SKM-1 (cell line): ENCODE measurements at regions not wholly inside any gene's neighbourhood (a gene's known extent, or its start where the extent isn't known, plus 50 kb on each side); places are given as distances from the start of the nearest gene placed in this dataset.

Source experiments
- DNase-seq: peaks from one replicate; lab custom pipeline; 2025; ENCODE audit not compliant: unreplicated experiment; lab: John Stamatoyannopoulos, UW

- DNase-seq = no peak
Observed at GRCh38 chr20:24773751-24774201, 175.3 kb upstream of the CST7 start.

DNA sequence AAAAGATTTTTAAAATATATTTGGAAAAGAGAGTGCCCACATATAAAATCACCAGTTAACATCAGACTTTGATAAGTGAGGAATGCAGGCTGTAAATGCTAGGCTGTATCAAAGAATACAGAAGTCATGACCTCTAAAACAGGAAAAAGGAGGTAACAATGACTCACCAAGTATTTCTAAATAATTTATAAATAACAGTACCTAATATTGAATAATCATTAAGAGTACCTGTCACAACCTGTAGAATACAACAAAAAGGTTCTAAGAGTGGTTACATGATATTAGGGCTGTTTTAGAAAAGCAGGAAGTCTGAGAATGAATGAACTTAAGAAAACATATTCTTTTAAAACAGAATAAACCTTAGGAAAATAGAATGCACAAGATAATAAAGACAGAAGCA, 173.1 kb upstream of the CST7 start:
- DNase-seq = no peak

DNA sequence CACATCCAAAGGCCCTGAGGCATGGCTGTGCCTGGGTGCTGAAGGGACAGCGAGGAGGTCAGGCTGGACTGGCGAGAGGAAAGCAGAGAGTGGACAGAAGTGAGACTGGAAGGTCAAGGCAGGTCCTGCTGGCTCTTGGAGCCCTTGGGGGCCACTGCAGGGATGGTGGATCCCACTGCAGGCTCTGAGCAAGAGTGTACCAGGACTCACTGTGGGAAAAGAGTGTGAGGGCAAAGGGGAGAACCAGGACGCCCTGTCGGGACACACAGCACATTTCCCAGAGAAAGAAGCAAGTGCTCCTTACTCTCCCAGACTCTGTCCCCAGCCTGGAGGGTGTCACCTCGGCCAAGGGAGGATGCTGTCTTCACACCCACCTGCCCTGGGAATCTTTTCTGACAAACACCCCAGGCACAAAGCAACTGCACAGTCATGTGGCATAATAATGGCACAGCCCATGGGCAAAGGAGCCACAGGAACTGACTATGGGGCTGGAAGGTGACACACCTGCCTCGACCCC, 172.3 kb upstream of the CST7 start:
- DNase-seq = no peak

GRCh38 chr20:24777746-24778145, 171.3 kb upstream of the CST7 start:
- no peak for DNase-seq

DNA sequence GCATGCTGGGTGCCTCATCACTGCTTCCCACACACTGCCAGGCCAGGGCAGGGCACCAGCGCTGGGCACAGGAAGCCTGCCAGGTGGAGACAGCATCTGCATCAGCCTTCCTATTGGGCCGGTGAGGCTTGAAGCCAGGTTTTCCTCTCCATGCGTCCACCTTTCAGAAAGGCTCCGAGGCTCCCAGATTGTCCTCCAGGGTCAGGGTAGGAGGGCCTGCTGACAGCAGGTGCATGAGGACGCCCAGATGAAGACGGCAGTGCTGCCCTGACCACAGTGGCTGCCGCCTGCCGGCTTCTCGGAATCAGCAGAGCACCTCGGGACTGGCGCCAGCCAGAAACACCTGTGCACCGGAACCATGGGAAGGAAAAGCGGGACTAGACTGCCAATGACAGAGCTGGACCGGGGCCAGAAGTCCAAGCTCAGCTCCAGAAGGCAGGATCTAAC, 170.5 kb upstream of the CST7 start:
- no peak for DNase-seq

- DNase-seq = no peak
Observed at GRCh38 chr20:24779131-24779530, 169.9 kb upstream of the CST7 start.

GRCh38 chr20:24779946-24780345, 169.1 kb upstream of the CST7 start:
- no peak for DNase-seq

DNA sequence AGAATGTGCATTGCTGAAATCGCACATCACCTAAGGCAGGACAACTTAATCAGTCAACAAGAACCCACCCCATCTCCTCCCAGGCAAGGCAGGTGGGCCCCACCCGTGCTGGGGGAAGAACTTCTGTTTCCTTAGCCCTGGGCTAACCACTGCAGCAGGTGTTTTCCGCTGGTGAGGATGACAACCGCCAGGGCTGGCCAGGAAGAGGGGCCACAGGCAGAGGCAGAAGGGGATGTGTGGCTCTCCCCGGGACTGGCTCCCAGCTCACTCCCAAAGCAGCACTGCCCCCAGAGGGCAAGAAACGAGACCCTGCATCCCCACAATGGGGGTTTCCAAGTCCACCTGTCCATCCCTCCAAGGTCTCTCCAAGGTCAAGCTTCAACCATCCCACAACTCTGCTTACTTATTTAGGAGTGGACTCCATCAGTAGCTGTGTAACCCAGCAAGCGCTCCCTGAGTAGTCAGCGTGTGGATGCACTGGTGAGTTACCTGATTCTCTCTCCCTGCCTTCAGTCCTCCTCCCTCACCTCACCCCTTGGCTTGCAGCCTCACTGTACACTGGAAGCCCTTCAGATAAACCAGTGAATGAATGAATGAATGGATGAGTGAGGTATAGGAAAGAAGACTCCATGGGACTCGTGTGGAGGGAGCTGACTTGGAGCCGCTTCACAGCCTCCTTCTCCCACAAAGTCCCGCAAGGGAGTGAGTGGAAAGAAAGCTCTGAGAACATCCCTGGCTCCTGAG, 168.2 kb upstream of the CST7 start:
- DNase-seq = no peak

- DNase-seq = no peak
Observed at GRCh38 chr20:24781418-24781980, 167.6 kb upstream of the CST7 start.

DNA sequence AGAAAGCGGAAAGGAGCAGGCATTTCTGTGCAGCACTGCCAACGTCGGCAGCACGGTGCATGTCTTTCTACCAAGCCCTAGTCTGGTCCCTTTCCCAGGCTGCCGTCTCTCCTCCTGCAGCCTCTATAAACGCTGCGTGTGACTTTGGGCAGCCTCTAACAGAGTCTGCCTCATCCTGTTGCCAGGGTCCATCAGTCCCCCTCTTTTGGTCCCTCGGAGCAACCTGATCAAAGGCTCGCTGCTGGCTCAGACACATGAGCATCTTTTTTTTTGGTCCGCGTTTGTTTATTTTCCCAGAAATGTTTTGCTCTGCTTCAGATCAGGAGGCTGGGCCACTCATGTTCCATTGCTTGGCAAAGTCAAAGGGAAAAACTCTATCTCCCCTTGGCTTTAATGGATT, 166.8 kb upstream of the CST7 start:
- no peak for DNase-seq

DNA sequence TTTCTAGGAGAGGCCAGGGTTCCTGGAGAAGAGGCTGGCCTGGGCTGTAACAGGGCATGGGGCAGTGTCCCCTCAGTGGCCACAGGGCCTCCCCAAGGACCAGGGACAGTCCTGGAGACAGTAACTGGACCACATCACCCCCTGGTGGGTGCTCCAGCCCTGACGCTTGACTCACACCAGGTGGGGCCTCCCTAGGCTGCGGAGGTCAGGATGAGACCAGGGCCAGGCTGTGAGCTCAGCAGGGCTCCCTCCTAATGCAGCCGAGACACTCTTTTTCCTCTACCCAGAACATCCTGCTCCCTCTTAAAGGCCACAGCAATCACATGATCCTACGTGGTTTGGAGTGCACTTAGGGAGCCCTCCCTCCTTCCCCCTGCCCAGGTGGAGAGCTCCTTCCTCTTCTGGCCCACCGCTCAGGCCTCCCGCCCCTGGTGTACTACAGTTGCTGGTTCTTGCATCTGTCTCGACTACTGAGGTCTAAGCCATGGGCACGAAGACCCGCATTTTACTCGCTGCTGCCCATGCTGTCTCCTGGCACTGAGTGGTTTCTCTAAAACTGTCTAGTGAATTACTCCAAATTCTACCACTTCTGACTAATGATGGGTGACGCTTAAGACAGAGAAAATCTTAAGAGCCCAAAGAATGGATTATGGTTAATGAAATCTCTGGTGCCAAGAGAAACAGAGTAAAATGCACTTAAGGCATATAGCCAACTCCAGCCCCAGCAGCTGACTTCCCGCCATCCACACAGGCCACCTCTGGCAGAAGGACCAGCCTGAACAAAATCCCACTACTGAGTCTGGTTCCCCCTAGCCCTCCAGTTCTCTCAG, 166.1 kb upstream of the CST7 start:
- no peak for DNase-seq

- no peak for DNase-seq
Observed at GRCh38 chr20:24783631-24784492, 165.2 kb upstream of the CST7 start.

DNA sequence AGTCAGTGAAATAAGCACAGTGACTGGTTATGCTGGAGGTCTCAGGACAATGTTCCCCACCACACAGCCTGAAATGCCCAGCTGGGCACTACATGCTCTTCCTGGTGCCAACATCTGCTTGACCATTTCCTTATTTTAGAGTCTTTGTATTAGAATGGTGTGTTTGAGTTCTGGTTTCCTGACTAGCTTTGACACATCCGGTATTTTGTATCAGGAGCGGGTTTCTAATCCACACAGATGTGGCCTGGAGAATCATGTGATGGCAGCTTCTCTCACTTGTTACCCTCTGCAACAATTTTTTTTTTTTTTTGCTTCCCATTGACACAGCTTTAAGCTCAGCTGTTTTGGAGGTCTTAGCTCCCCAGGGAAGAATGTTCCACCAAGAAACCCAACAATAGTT, 164.5 kb upstream of the CST7 start:
- DNase-seq = no peak

DNA sequence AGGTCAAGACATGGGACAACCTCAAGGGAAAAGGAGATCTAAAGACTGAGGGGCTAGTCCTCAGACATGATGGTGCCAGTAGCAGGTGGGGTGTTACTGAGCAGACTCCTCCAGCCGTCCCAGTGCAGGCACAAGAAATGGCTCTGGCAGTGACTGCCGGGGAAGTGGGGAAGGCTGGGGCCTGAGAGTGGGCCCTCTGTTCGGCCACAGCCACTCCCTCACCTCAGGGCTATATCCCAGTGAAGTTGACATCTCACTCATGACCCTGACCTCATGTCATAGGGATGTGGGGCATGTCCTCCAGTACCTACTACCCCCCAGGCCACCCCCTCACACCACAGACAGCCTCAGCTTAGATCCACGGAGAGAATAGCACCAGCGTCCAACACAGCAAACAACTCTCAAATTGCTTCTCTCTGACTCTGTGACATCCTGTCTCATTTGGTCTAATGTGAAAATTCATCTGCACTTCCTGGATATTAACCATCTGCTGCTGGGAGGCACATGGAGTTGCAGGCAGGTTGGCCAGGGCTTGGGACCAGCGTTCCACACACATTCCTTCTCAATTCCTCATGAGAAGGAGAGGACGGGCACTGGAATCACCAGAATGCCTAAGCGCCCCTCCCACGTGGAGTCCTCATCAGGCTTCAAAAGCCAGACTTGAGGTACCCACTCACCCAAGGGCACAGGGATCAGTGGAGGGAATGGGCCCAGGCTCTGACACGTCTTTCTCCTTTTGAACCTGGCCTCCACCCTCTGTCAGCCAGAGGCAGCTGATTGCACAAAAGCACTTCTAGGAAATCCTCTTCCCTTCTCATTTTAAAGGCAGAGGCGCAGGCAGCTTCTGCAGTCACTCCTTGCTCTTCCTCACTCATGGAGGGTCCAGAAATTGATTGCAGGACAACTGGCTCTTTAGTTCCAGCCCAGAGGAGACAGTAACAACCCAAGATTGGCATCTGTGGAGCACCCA, 163.6 kb upstream of the CST7 start:
- no peak for DNase-seq

- DNase-seq = no peak
Observed at GRCh38 chr20:24786111-24786495, 163.0 kb upstream of the CST7 start.

GRCh38 chr20:24786646-24787045, 162.4 kb upstream of the CST7 start:
- no peak for DNase-seq

DNA sequence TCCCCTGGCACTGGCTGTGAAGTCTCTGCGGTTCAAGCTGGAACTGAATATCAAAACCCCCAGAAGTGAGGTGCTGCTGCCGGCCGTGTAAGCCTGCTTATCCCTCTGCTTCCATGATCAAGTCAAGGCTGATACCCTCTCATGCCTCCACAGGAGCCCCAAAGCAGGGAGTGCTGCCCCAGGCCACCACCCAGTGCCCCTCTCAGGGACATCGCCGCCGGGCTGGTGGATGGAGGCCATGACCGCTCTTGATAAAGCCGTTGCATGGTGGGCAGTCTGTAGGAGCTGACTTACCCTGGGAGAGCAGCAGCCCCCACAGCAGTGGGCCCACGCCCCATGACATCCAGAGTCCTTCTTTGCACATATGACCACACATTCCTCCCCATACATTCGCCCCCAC, 162.0 kb upstream of the CST7 start:
- no peak for DNase-seq

- no peak for DNase-seq
Observed at GRCh38 chr20:24787621-24788020, 161.4 kb upstream of the CST7 start.

DNA sequence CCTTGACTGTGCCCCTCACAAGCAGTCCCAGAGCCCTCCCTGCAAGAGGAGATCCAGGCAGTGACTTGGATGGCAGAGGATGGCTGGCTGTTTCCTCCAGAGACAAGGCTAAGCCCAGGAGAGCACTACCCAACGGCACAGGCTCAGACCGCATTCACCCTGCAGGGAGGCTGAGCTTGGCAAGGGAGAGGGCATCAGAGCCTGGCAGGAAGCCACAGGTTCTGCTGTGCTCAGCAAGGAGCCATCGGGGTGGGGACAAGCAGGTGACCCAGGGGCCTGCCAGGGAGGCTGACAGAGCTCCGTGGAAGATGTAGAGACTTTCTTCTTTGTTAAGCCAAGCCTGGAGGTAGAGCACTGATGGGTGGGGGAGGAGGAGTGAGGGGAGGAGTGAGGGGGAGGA, 159.2 kb upstream of the CST7 start:
- no peak for DNase-seq
